ENCODE measurements at regions not wholly inside any gene's neighbourhood (a gene's known extent, or its start where the extent isn't known, plus 50 kb on each side); places are given as distances from the start of the nearest gene placed in this dataset.

- TF ChIP-seq CTCF (conservative IDR thresholded peaks at IDR 0.05; ENCODE audit: low read depth, low read length) = no peak
- no peak for TF ChIP-seq EZH2phosphoT487 (IDR thresholded peaks at IDR 0.05; ENCODE audit: borderline replicate concordance, low read length)
Observed at GRCh38 chr7:69301253-69301652, 297.0 kb upstream of the AUTS2 start.
